Hepatocyte (in vitro differentiated cells): ENCODE measurements at regions not wholly inside any gene's neighbourhood (a gene's known extent, or its start where the extent isn't known, plus 50 kb on each side); places are given as distances from the start of the nearest gene placed in this dataset.

Experiments used
- CTCF ChIP-seq: fragments of 200-600 bp; sonication (generic); IDR thresholded peaks from 2 replicates; pipeline ENCODE4 v1.5.1; 2016; ENCODE audit warnings: antibody characterized with exemption, mild to moderate bottlenecking; ENCODE audit not compliant: poor library complexity
- EZH2phosphoT487 ChIP-seq: fragments of 200-600 bp; sonication (generic); IDR thresholded peaks from one replicate; pipeline ENCODE4 v1.6.1; 2018; ENCODE audit warnings: antibody characterized with exemption, mild to moderate bottlenecking, low read depth, moderate library complexity; ENCODE audit not compliant: unreplicated experiment, severe bottlenecking

- TF ChIP-seq CTCF (no peak), EZH2phosphoT487 (no peak)
These were observed 127.3 kb upstream of the KLF3 start for GRCh38 chr4:38536716-38537115.
